A549 (cell line): ENCODE measurements at regions not wholly inside any gene's neighbourhood (a gene's known extent, or its start where the extent isn't known, plus 50 kb on each side); places are given as distances from the start of the nearest gene placed in this dataset.

ENCODE experiments used
- ATAC-seq, 2 experiments: fragments of 200-7000 bp in 1 of 2; fragments of >200 bp in 1 of 2; cut with Nextera tagmentation in 1 of 2; cut with Tn5 transposase in 1 of 2; 3 replicates each; pipeline versions ENCODE4 v1.8.0 to v1.9.1; 2018 to 2020; ENCODE audit warnings: mild to moderate bottlenecking in 1 of 2, moderate library complexity in 1 of 2
- CTCF ChIA-PET: fragments of 300-600 bp; sonication (Branson Sonifier 250); formaldehyde crosslinking; extraction: SDS; loops from one replicate; lab custom pipeline; 2021; ENCODE audit warnings: antibody characterized with exemption, inconsistent platforms; lab: Yijun Ruan, JAX
- POLR2A ChIA-PET: fragments of 350-600 bp; formaldehyde crosslinking; extraction: SDS; loops from one replicate; lab custom pipeline; 2021; ENCODE audit warnings: antibody characterized with exemption, inconsistent platforms; lab: Yijun Ruan, JAX
- DNase-seq, 2 experiments: peaks; one replicate each; pipeline versions ENCODE4 v3.0.0 to v3.0.0-alpha.2; 2011 to 2016; ENCODE audit warnings: low read depth in 1 of 2, low spot score in 1 of 2
- FAIRE-seq: peaks from 2 replicates; lab custom pipeline; 2011; peaks lifted over from hg19 to GRCh38; lab: Jason Lieb, UNC
- H3K27ac ChIP-seq, 2 experiments: fragments of >200 bp; sonication (Bioruptor Twin); formaldehyde crosslinking; 3 replicates each; pipeline ENCODE4 v1.5.1; 2016 to 2017
- H3K4me1 ChIP-seq: fragments of >200 bp; sonication (Bioruptor Twin); formaldehyde crosslinking; 3 replicates; pipeline ENCODE4 v1.6.1; 2016
- H3K4me2 ChIP-seq: fragments of >200 bp; sonication (Bioruptor Twin); formaldehyde crosslinking; 3 replicates; pipeline ENCODE4 v1.6.1; 2016
- H3K4me3 ChIP-seq: fragments of >200 bp; sonication (Bioruptor Twin); formaldehyde crosslinking; 3 replicates; pipeline ENCODE4 v1.5.1; 2016
- H3K9me3 ChIP-seq: fragments of >200 bp; sonication (Bioruptor Twin); formaldehyde crosslinking; 3 replicates; pipeline ENCODE4 v1.6.1; 2016
- BCL3 ChIP-seq: fragments of >200 bp; sonication (Bioruptor Twin); formaldehyde crosslinking; IDR thresholded peaks from 3 replicates; pipeline ENCODE4 v1.6.1; 2016
- CEBPB ChIP-seq, 2 experiments: fragments of >200 bp in 1 of 2; sonication (Bioruptor Twin) in 1 of 2; formaldehyde crosslinking in 1 of 2; IDR thresholded peaks; 2 replicates each; pipeline ENCODE4 v1.6.1; 2012 to 2016
- CHD2 ChIP-seq: fragments of 150-350 bp; IDR thresholded peaks from 2 replicates; pipeline ENCODE4 v1.6.1; 2014; ENCODE audit warnings: low read length; ENCODE audit not compliant: partially characterized antibody
- CHD4 ChIP-seq: fragments of 200-600 bp; sonication (generic); IDR thresholded peaks from 2 replicates; pipeline ENCODE4 v1.6.1; 2016; ENCODE audit warnings: antibody characterized with exemption, mild to moderate bottlenecking, borderline replicate concordance
- ESRRA ChIP-seq: fragments of 150-350 bp; IDR thresholded peaks from 2 replicates; pipeline ENCODE4 v1.6.1; 2014; ENCODE audit warnings: mild to moderate bottlenecking, low read length, borderline replicate concordance
- FOSB ChIP-seq: fragments of 250-450 bp; sonication (Bioruptor Pico); IDR thresholded peaks from 2 replicates; pipeline ENCODE4 v1.5.0; 2020; ENCODE audit warnings: mild to moderate bottlenecking, moderate library complexity
- HEYL ChIP-seq: fragments of 250-450 bp; sonication (Bioruptor Pico); IDR thresholded peaks from 2 replicates; pipeline ENCODE4 v1.8.0; 2021; ENCODE audit warnings: mild to moderate bottlenecking, moderate library complexity
- HOXB5 ChIP-seq: fragments of 250-450 bp; sonication (Bioruptor Pico); IDR thresholded peaks from 2 replicates; pipeline ENCODE4 v1.5.0; 2020; ENCODE audit warnings: mild to moderate bottlenecking, moderate library complexity
- JUN ChIP-seq, 2 experiments: fragments of >200 bp; sonication (Bioruptor Twin); formaldehyde crosslinking; IDR thresholded peaks; 2 replicates in 1 of 2; 3 replicates in 1 of 2; pipeline ENCODE4 v1.6.1; 2016 to 2017
- KDM1A ChIP-seq: fragments of 200-600 bp; sonication (generic); IDR thresholded peaks from 2 replicates; pipeline ENCODE4 v1.6.1; 2016; ENCODE audit warnings: low read depth, mild to moderate bottlenecking
- KDM5A ChIP-seq: fragments of 200-600 bp; sonication (generic); IDR thresholded peaks from 2 replicates; pipeline ENCODE4 v1.6.1; 2016; ENCODE audit warnings: antibody characterized with exemption, mild to moderate bottlenecking
- MAX ChIP-seq: IDR thresholded peaks from 2 replicates; pipeline ENCODE4 v1.6.1; 2012
- MYC ChIP-seq: IDR thresholded peaks from 2 replicates; pipeline ENCODE4 v1.6.1; 2012; ENCODE audit warnings: mild to moderate bottlenecking, inconsistent platforms, low read length, improper control_type of control experiment, borderline replicate concordance
- NPAS2 ChIP-seq: fragments of 250-450 bp; sonication (Bioruptor Pico); IDR thresholded peaks from 2 replicates; pipeline ENCODE4 v1.8.0; 2022; ENCODE audit warnings: mild to moderate bottlenecking, moderate library complexity, borderline replicate concordance
- NR3C1 ChIP-seq: fragments of >200 bp; sonication (Bioruptor Twin); formaldehyde crosslinking; IDR thresholded peaks from 3 replicates; pipeline ENCODE4 v1.6.1; 2017
- RAD21 ChIP-seq, 2 experiments: fragments of >200 bp in 1 of 2; sonication (Bioruptor Twin) in 1 of 2; formaldehyde crosslinking in 1 of 2; IDR thresholded peaks in 1 of 2; conservative IDR thresholded peaks in 1 of 2; 2 replicates in 1 of 2; 3 replicates in 1 of 2; pipeline ENCODE4 v1.6.1; 2012 to 2018; ENCODE audit warnings: inconsistent platforms in 1 of 2
- ZC3H11A ChIP-seq: fragments of 450-650 bp; IDR thresholded peaks from 2 replicates; pipeline ENCODE4 v1.6.1; 2014; ENCODE audit warnings: antibody characterized with exemption, mild to moderate bottlenecking
- WGBS: methylation state at CpG from one replicate; pipeline ENCODE4 v1.1.6; 2017; ENCODE audit errors: missing lambda C conversion rate; 5-methylcytosine and 5-hydroxymethylcytosine counted together
- TF ChIP-seq, protein P1 (sequence below): fragments of 250-450 bp; sonication (Bioruptor Pico); IDR thresholded peaks from 2 replicates; pipeline ENCODE4 v1.5.0; 2020; ENCODE audit warnings: low read depth, mild to moderate bottlenecking, moderate library complexity

DNA sequence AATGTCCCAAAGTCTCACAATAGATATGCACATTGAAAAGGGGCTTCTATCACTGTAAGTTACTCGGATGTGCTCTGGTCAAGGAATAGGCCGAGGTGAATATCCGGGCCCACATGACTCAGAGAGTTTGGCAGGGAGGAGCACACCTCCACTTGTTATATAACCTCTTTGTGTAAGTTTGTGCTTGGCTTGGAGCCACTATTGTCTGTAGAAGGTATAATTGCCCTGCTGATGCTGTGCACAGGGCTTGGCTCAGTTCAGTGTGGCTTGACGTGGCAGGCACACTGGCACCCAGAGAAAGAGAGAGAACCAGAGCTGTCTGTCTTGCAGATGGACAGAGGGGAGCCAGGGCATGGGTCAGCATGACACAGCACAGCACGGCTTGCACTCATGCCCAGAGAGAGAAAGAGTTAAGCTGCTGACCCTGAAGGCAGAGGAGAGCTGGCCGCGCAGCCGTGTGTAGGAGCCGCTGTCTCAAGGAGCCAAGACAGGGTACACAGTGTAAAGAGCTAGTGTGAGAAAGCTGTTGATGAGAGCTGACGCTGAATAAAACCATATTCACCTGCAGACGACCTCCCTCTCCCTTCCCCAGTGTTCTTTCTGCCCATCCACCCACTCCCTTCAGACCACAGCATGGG, 482.5 kb downstream of the C6orf118 start (continued):
- TF ChIP-seq NPAS2 (CRISPR knock-in tag) (no peak), MAX (no peak), JUN (IDR thresholded peaks at IDR 0.05) (no peak)

GRCh38 chr6:164825386-164825785, 484.0 kb downstream of the C6orf118 start:
- Histone ChIP-seq H3K9me3 (no peaks in the 10 kb centered on the region), H3K4me1 (no peaks in the 10 kb centered on the region)
- no peak for ATAC-seq
- CTCF ChIA-PET = no interaction called here
- no peak for TF ChIP-seq KDM5A
- no peak for TF ChIP-seq BCL3
- no peak for TF ChIP-seq NR3C1
- TF ChIP-seq FOSB (CRISPR knock-in tag) = no peak
- TF ChIP-seq, all 56 proteins: peak for 0
- 56% methylated on average over 3 of the region's 3 CpGs for WGBS
- no peak overlapping the region for H3K4me3 ChIP-seq
- DNase-seq (no peak), FAIRE-seq (no peak)
- POLR2A ChIA-PET = no interaction called here
- no peak overlapping the region for H3K4me2 ChIP-seq
- H3K27ac ChIP-seq = no peak overlapping the region

GRCh38 chr6:164817662-164818061, 491.7 kb downstream of the C6orf118 start:
- POLR2A ChIA-PET = no interaction called here
- H3K4me2 ChIP-seq = no peak overlapping the region
- no peak overlapping the region for H3K4me3 ChIP-seq
- DNase-seq = no peak
- H3K4me1 ChIP-seq = no peaks in the 10 kb centered on the region
- whole genome bisulfite sequencing = 0% methylated on average over 1 of the region's 1 CpG
- no peak for TF ChIP-seq ESRRA
- TF ChIP-seq, protein P1, sequence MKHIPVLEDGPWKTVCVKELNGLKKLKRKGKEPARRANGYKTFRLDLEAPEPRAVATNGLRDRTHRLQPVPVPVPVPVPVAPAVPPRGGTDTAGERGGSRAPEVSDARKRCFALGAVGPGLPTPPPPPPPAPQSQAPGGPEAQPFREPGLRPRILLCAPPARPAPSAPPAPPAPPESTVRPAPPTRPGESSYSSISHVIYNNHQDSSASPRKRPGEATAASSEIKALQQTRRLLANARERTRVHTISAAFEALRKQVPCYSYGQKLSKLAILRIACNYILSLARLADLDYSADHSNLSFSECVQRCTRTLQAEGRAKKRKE (CRISPR knock-in tag) = no peak
- TF ChIP-seq CEBPB (IDR thresholded peaks at IDR 0.05) = no peak
- TF ChIP-seq CHD2 = no peak
- TF ChIP-seq KDM1A = no peak
- TF ChIP-seq ZC3H11A = no peak
- no peak for TF ChIP-seq HEYL (CRISPR knock-in tag)
- TF ChIP-seq RAD21 (conservative IDR thresholded peaks at IDR 0.05 in 1 of 2, IDR thresholded peaks at IDR 0.05 in 1 of 2) = no peak
- TF ChIP-seq CHD4 = no peak
- TF ChIP-seq, all 56 proteins: peak for 0
- Histone ChIP-seq H3K27ac (no peak overlapping the region), H3K9me3 (no peaks in the 10 kb centered on the region)
- no peak for ATAC-seq
- CTCF ChIA-PET = no interaction called here
- no peak for FAIRE-seq

DNA sequence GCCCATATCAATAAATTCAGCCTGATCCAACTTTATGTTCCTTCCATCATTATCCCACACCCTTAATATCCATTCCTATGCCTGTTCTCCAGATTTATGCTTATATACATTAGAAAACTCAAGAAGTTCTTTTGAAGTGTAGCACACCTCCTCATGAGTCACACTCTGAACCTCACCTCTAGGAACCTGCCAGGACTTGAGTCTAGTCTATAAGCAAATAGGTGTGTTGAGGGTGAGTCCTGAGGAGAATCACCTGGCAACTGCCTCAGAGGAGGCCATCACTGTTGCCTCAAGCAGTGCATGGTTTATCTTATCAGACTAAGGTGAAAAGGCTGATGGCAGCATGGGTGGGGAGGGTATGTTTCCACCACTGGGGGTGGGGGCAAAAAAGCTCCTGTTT, 496.7 kb downstream of the C6orf118 start:
- no peak overlapping the region for H3K4me3 ChIP-seq
- DNase-seq (no peak), ATAC-seq (no peak), FAIRE-seq (no peak)
- no peak overlapping the region for H3K27ac ChIP-seq
- H3K9me3 ChIP-seq = no peaks in the 10 kb centered on the region
- H3K4me1 ChIP-seq = no peaks in the 10 kb centered on the region
- no peak overlapping the region for H3K4me2 ChIP-seq
- POLR2A ChIA-PET = no interaction called here
- TF ChIP-seq MAX = no peak
- no peak for TF ChIP-seq CEBPB (IDR thresholded peaks at IDR 0.05)
- no peak for TF ChIP-seq MYC
- no peak for TF ChIP-seq HOXB5 (CRISPR knock-in tag)
- TF ChIP-seq, all 56 proteins: peak for 0
- CTCF ChIA-PET = no interaction called here
